PFSK-1 (cell line): ENCODE measurements at regions not wholly inside any gene's neighbourhood (a gene's known extent, or its start where the extent isn't known, plus 50 kb on each side); places are given as distances from the start of the nearest gene placed in this dataset.

Experiments used
- FOXP2 ChIP-seq: optimal IDR thresholded peaks from 2 replicates; pipeline ENCODE3; 2011; ENCODE audit warnings: borderline replicate concordance, control low read depth, inconsistent platforms; ENCODE audit not compliant: insufficient read depth; ENCODE audit errors: extremely low read length, extremely low read depth
- POLR2AphosphoS5 ChIP-seq: IDR thresholded peaks from 2 replicates; pipeline ENCODE4 v1.6.1; 2012; ENCODE audit warnings: low read depth, mild to moderate bottlenecking, control low read depth, low read length, moderate library complexity
- REST ChIP-seq, 2 experiments: IDR thresholded peaks; 2 replicates each; pipeline versions ENCODE4 v1.6.1 to v1.8.0; 2011 to 2012; ENCODE audit warnings: low read depth in 2 of 2, low read length in 2 of 2, control low read depth in 1 of 2, inconsistent platforms in 1 of 2, mild to moderate bottlenecking in 1 of 2, moderate library complexity in 1 of 2; ENCODE audit not compliant: insufficient read depth in 1 of 2
- SIN3A ChIP-seq: IDR thresholded peaks from 2 replicates; pipeline ENCODE4 v1.6.1; 2012; ENCODE audit warnings: mild to moderate bottlenecking, low read length, moderate library complexity, borderline replicate concordance; ENCODE audit not compliant: insufficient read depth
- TAF1 ChIP-seq: IDR thresholded peaks from 2 replicates; pipeline ENCODE4 v1.6.1; 2012; ENCODE audit warnings: low read length, control low read depth, borderline replicate concordance; ENCODE audit not compliant: insufficient read depth

DNA sequence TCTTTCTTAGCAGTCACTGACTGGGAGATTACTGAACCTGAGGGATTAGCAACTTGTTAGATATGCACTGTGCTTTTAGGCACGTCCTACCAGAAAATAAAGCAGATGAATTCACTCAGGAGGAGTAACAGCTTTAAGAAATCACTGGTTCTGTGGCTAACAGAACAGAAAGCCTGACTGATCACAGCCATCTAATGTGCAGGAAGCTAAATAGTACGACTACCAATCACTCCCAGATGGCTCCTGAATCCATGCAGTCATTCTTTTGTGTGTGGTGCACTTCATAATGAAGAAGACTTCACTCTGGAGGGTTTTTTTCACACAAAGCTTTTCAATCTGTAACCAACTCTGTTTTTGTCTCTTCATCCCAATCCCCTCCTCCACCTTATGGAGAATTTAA is 305.3 kb upstream of the INTU start:
- TF ChIP-seq TAF1 (no peak), REST (IDR thresholded peaks at IDR 0.05; ENCODE audit: insufficient read depth in 1 of 2, low read depth in 2 of 2, low read length in 2 of 2) (no peak), FOXP2 (no peak), SIN3A (no peak), POLR2AphosphoS5 (no peak)

DNA sequence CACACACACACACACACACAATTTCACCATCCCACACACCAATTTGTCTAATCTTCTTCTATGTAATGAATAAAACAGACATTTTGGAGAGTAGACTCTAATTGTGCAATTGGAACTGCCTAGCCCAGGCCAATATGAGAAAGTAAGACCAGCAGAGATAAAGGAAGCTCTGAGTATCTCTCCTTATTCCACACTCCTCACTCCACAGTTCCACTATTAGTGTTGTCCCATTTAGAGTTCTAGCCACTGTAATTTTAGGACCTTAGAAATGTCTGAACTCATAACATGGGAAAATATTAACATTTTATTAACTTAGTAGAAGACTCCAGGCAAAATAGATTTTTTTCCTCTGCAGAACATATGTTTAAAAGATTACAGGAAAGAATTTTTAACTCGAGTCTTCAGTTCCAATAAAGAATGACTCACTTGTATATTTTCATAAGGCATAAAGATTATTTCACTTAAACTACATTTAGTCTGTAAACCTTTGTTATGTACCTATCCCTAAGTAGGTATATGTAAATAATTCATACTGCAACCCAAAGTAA is 297.6 kb upstream of the INTU start:
- TF ChIP-seq POLR2AphosphoS5 (no peak), REST (IDR thresholded peaks at IDR 0.05; ENCODE audit: insufficient read depth in 1 of 2, low read depth in 2 of 2, low read length in 2 of 2) (no peak), FOXP2 (no peak), SIN3A (no peak), TAF1 (no peak)

- no peak for TF ChIP-seq FOXP2
- no peak for TF ChIP-seq SIN3A
- no peak for TF ChIP-seq TAF1
- TF ChIP-seq REST (IDR thresholded peaks at IDR 0.05; ENCODE audit: insufficient read depth in 1 of 2, low read depth in 2 of 2, low read length in 2 of 2), result no peak
- no peak for TF ChIP-seq POLR2AphosphoS5
Measured at GRCh38 chr4:127335732-127336131, 297.0 kb upstream of the INTU start.

GRCh38 chr4:127344071-127344470 is 288.7 kb upstream of the INTU start:
- TF ChIP-seq REST (IDR thresholded peaks at IDR 0.05; ENCODE audit: insufficient read depth in 1 of 2, low read depth in 2 of 2, low read length in 2 of 2), result no peak
- TF ChIP-seq POLR2AphosphoS5, result no peak
- TF ChIP-seq FOXP2, result no peak
- TF ChIP-seq TAF1, result no peak
- no peak for TF ChIP-seq SIN3A

- TF ChIP-seq REST (IDR thresholded peaks at IDR 0.05; ENCODE audit: insufficient read depth in 1 of 2, low read depth in 2 of 2, low read length in 2 of 2), result no peak
- no peak for TF ChIP-seq SIN3A
- TF ChIP-seq FOXP2, result no peak
- TF ChIP-seq TAF1, result no peak
Measured at GRCh38 chr4:127347936-127348335, 284.8 kb upstream of the INTU start.
